GM12878 (cell line): ENCODE measurements at regions not wholly inside any gene's neighbourhood (a gene's known extent, or its start where the extent isn't known, plus 50 kb on each side); places are given as distances from the start of the nearest gene placed in this dataset.
A peak's percentile ranks its signal among the peaks of the same experiment; 100 is the strongest.
"Not testable (repeated sequence)": the region's sequence is repeated elsewhere in the genome, so short reads cannot be mapped to it uniquely, and the experiment has no call there.

Experiments
- ATAC-seq: fragments of 200-7000 bp; cut with Tn5 transposase; 3 replicates; pipeline ENCODE4 v1.9.1; 2020; ENCODE audit warnings: mild to moderate bottlenecking, moderate library complexity
- BruUV-seq: library from RNA; stranded (reverse); fragments of 400-500 nt; replicated peaks from 2 replicates; lab custom pipeline; 2021; lab: Mats Ljungman, UMichigan
- CTCF ChIA-PET: fragments of 300-600 bp; sonication (Branson Sonifier 250); formaldehyde crosslinking; extraction: SDS; loops from one replicate; lab custom pipeline; 2021; ENCODE audit warnings: inconsistent platforms; lab: Yijun Ruan, JAX
- POLR2A ChIA-PET: fragments of 350-600 bp; formaldehyde crosslinking; extraction: SDS; loops from one replicate; lab custom pipeline; 2021; ENCODE audit warnings: inconsistent platforms; lab: Charles Lee
- RAD21 ChIA-PET: fragments of 300-600 bp; sonication (Branson Sonifier 250); formaldehyde crosslinking; loops from one replicate; lab custom pipeline; 2023; ENCODE audit warnings: antibody characterized with exemption; ENCODE audit not compliant: unreplicated experiment; lab: Charles Lee
- SMC1A ChIA-PET: fragments of 300-600 bp; sonication (Branson Sonifier 250); formaldehyde crosslinking; loops from one replicate; lab custom pipeline; 2023; ENCODE audit not compliant: unreplicated experiment, uncharacterized antibody; lab: Charles Lee
- DNase-seq: peaks from one replicate; pipeline ENCODE4 v3.0.0-alpha.2; 2011; ENCODE audit warnings: low read depth, low spot score
- FAIRE-seq: peaks from 3 replicates; lab custom pipeline; 2011; peaks lifted over from hg19 to GRCh38; lab: Jason Lieb, UNC
- H2AFZ ChIP-seq: 2 replicates; pipeline ENCODE4 v1.6.0; 2011; ENCODE audit warnings: low read depth, low read length, control low read depth; ENCODE audit not compliant: control insufficient read depth
- H3K27ac ChIP-seq: 2 replicates; pipeline ENCODE4 v1.5.1; 2011; ENCODE audit warnings: control low read depth; ENCODE audit not compliant: control insufficient read depth, insufficient read depth
- H3K27me3 ChIP-seq, 2 experiments: replicated peaks in 1 of 2; 2 replicates each; pipeline versions ENCODE4 v1.6.0 to v1.6.1; 2011; ENCODE audit warnings: low read length in 1 of 2; ENCODE audit not compliant: control insufficient read depth in 2 of 2, insufficient read depth in 2 of 2
- H3K36me3 ChIP-seq, 2 experiments: 2 replicates each; pipeline ENCODE4 v1.5.1; 2011; ENCODE audit warnings: low read length in 1 of 2; ENCODE audit not compliant: control insufficient read depth in 2 of 2, insufficient read depth in 2 of 2
- H3K4me1 ChIP-seq: 2 replicates; pipeline ENCODE4 v1.6.1; 2011; ENCODE audit warnings: mild to moderate bottlenecking, low read length, moderate library complexity, mixed read lengths; ENCODE audit not compliant: control insufficient read depth, insufficient read depth
- H3K4me2 ChIP-seq: 2 replicates; pipeline ENCODE4 v1.6.0; 2011; ENCODE audit warnings: control low read depth; ENCODE audit not compliant: control insufficient read depth, insufficient read depth
- H3K4me3 ChIP-seq: fragments of 200-600 bp; sonication (generic); 2 replicates; pipeline ENCODE4 v1.5.1; 2016
- H3K79me2 ChIP-seq: 2 replicates; pipeline ENCODE4 v1.6.0; 2011; ENCODE audit warnings: low read length; ENCODE audit not compliant: control insufficient read depth, insufficient read depth
- H3K9ac ChIP-seq: 2 replicates; pipeline ENCODE4 v1.8.0; 2011; ENCODE audit warnings: low read length, control low read depth, mixed read lengths; ENCODE audit not compliant: control insufficient read depth, insufficient read depth
- H3K9me3 ChIP-seq: replicated peaks from 3 replicates; pipeline ENCODE4 v1.5.1; 2011; ENCODE audit warnings: mild to moderate bottlenecking, low read length; ENCODE audit not compliant: control insufficient read depth, insufficient read depth
- H4K20me1 ChIP-seq: 2 replicates; pipeline ENCODE4 v1.6.0; 2011; ENCODE audit not compliant: control insufficient read depth, insufficient read depth
- CEBPB ChIP-seq, 2 experiments: fragments of 150-350 bp in 1 of 2; IDR thresholded peaks; 2 replicates each; pipeline ENCODE4 v1.6.1; 2012 to 2014; ENCODE audit warnings: low read depth in 2 of 2, low read length in 2 of 2, borderline replicate concordance in 1 of 2, inconsistent platforms in 1 of 2
- USF1 ChIP-seq: IDR thresholded peaks from 2 replicates; pipeline ENCODE4 v1.6.1; 2011; ENCODE audit warnings: borderline replicate concordance, low read depth, mild to moderate bottlenecking, moderate library complexity, mixed read lengths, low read length; ENCODE audit not compliant: insufficient read depth; ENCODE audit errors: extremely low read length
- WGBS: methylation state at CpG from one replicate; pipeline ENCODE4 v1.1.6; 2016; ENCODE audit warnings: low lambda C conversion rate; ENCODE audit not compliant: insufficient replicate concordance, insufficient coverage; ENCODE audit errors: missing lambda C conversion rate; 5-methylcytosine and 5-hydroxymethylcytosine counted together
- in situ Hi-C: fragments of 300-500 bp; cut with MboI; formaldehyde crosslinking; loops from 9 replicates; pipeline ENCODE4 v1.14.3; 2018; ENCODE audit warnings: mixed read lengths
- intact Hi-C: fragments of 100-400 bp; cut with micrococcal nuclease; formaldehyde crosslinking; loops from one replicate; pipeline ENCODE4 v1.14.2; 2022; ENCODE audit not compliant: unreplicated experiment
- TF ChIP-seq, protein P1 (sequence below): fragments of 450-650 bp; IDR thresholded peaks from 2 replicates; pipeline ENCODE4 v1.6.1; 2016; ENCODE audit warnings: mild to moderate bottlenecking
- TF ChIP-seq, protein P2 (sequence below): fragments of 450-650 bp; formaldehyde crosslinking; IDR thresholded peaks from 2 replicates; pipeline ENCODE4 v1.4.0; 2020; ENCODE audit warnings: mild to moderate bottlenecking, moderate library complexity

- TF ChIP-seq USF1: no peak
- TF ChIP-seq, protein P1, sequence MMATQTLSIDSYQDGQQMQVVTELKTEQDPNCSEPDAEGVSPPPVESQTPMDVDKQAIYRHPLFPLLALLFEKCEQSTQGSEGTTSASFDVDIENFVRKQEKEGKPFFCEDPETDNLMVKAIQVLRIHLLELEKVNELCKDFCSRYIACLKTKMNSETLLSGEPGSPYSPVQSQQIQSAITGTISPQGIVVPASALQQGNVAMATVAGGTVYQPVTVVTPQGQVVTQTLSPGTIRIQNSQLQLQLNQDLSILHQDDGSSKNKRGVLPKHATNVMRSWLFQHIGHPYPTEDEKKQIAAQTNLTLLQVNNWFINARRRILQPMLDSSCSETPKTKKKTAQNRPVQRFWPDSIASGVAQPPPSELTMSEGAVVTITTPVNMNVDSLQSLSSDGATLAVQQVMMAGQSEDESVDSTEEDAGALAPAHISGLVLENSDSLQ: no peak
- TF ChIP-seq CEBPB (IDR thresholded peaks at IDR 0.05; ENCODE audit: borderline replicate concordance in 1 of 2, low read depth in 2 of 2, low read length in 2 of 2): no peak
Observed at GRCh38 chr3:56926243-56926946, 124.6 kb upstream of the ARHGEF3 start (continued).

DNA sequence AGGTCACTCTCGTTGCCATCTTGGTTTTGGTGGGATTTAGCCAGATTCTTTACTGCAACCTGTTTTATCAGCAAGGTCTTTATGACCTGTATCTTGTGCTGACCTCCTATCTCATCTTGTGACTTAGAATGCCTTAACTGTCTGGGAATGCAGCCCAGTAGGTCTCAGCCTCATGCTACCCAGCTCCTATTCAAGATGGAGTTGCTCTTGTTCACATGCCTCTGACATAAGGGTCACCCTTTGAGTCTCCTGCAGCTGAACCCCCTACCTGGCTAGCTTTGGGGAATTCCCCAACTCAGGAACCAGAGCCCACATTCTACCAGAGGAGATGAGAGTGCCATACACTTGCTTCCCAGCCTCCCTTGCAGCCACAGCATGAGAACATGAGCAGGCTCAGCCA lies 123.0 kb upstream of the ARHGEF3 start:
- H4K20me1 ChIP-seq, BruUV-seq, DNase-seq, ATAC-seq, H3K36me3 ChIP-seq, intact Hi-C loops, H3K4me3 ChIP-seq, H3K9me3 ChIP-seq, H3K79me2 ChIP-seq, H3K4me2 ChIP-seq, H3K9ac ChIP-seq, in situ Hi-C loops, POLR2A ChIA-PET, H2AFZ ChIP-seq, FAIRE-seq, H3K27me3 ChIP-seq, H3K27ac ChIP-seq: not testable (repeated sequence)
- ChIA-PET CTCF (interaction anchor here (1.3 kb wide), 1 partner anchor 23 kb away, joined by 4 read pairs; no protein-coding TSS in a partner anchor), SMC1A (interaction anchor here (0.6 to 2.2 kb wide), 2 partner anchors 63 to 221 kb away, joined by 4 to 7 read pairs; no protein-coding TSS in a partner anchor), RAD21 (interaction anchor here (1.0 to 1.3 kb wide), 2 partner anchors 121 to 125 kb away, joined by 4 read pairs; no protein-coding TSS in a partner anchor)
- peaks cover 15% of the 10 kb centered on the region for H3K4me1 ChIP-seq
- WGBS: 79% methylated on average over 1 of the region's 1 CpG
- TF ChIP-seq, protein P2, sequence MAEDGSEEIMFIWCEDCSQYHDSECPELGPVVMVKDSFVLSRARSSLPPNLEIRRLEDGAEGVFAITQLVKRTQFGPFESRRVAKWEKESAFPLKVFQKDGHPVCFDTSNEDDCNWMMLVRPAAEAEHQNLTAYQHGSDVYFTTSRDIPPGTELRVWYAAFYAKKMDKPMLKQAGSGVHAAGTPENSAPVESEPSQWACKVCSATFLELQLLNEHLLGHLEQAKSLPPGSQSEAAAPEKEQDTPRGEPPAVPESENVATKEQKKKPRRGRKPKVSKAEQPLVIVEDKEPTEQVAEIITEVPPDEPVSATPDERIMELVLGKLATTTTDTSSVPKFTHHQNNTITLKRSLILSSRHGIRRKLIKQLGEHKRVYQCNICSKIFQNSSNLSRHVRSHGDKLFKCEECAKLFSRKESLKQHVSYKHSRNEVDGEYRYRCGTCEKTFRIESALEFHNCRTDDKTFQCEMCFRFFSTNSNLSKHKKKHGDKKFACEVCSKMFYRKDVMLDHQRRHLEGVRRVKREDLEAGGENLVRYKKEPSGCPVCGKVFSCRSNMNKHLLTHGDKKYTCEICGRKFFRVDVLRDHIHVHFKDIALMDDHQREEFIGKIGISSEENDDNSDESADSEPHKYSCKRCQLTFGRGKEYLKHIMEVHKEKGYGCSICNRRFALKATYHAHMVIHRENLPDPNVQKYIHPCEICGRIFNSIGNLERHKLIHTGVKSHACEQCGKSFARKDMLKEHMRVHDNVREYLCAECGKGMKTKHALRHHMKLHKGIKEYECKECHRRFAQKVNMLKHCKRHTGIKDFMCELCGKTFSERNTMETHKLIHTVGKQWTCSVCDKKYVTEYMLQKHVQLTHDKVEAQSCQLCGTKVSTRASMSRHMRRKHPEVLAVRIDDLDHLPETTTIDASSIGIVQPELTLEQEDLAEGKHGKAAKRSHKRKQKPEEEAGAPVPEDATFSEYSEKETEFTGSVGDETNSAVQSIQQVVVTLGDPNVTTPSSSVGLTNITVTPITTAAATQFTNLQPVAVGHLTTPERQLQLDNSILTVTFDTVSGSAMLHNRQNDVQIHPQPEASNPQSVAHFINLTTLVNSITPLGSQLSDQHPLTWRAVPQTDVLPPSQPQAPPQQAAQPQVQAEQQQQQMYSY (CRISPR knock-in tag): 0 out of 2 replicates have a peak, but pooled peaks have one; percentile 35
